Activated CD4-positive, CD25-positive, alpha-beta regulatory T cell (primary cell): ENCODE measurements at regions not wholly inside any gene's neighbourhood (a gene's known extent, or its start where the extent isn't known, plus 50 kb on each side); places are given as distances from the start of the nearest gene placed in this dataset.

Experiments used
- DNase-seq, 4 experiments: peaks; one replicate each; lab custom pipeline; 2025; lab: John Stamatoyannopoulos, UW

GRCh38 chr2:220220009-220220408, 592.6 kb downstream of the SLC4A3 start:
- DNase-seq: no peak

GRCh38 chr2:220221992-220222391, 594.6 kb downstream of the SLC4A3 start:
- DNase-seq: no peak

DNA sequence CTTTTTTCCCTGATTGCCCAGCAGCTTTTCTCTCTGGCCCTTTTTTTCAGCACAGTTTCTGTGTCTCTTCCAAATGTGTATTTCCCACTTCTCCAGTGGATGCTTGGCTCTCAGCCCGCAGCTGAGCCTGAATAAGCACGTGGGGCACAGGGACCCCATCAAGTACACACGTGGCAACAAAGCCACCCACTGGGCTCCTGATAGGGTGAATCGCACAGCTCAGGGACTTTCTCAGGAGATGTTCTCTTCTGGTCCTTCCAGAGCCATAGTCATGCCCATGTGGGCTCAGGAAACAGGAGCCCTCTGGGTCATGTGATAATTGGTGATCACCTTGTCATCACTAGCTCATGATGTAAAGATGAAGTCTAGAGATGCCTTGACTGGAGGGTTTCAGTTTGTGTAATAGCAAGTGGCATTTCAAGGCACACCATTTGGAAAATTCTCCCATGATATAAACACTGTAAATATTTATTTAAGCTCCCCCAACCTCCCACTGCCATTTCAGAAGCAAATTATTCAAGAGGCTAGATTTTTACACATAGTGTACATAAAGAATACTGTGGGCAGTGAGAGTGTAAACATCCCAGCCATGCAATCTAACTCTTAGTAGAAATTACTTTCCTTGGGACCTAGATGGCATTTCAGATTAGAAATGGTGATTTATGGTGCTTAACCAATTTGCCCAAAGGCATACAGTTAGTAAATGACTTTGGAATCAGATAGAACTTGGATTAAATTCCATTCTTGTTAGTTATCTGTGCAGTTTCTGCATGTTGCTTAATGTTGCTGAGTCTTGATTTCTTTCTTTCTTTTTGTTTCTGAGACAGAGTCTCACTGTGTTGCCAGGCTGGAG, 597.5 kb downstream of the SLC4A3 start:
- DNase-seq: no peak

GRCh38 chr2:220226076-220226475, 598.6 kb downstream of the SLC4A3 start:
- DNase-seq: no peak

- DNase-seq: no peak
Observed at GRCh38 chr2:220226546-220226945, 599.1 kb downstream of the SLC4A3 start.

- DNase-seq: no peak
Observed at GRCh38 chr2:220227266-220227920, 600.0 kb downstream of the SLC4A3 start.

GRCh38 chr2:220228310-220229006, 601.0 kb downstream of the SLC4A3 start:
- no peak for DNase-seq

DNA sequence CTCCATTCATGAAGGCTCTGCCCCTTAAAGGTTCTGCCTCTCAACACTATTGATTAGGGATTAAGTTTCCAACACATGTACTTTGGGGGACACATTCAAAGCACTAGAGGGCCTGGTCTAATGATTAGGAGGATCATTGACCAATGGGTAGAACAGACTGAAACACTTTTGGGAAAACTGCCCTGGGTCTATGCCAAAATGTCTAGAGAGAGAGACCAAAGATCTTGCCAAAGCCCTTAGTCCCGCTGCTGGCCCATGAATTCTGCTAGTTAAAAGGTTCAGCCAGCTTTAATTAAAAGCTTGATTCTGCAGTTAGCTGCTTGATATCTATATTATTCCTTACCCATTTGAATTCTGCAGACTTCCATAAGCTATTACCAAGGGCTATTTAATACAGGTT, 613.2 kb downstream of the SLC4A3 start:
- DNase-seq: no peak

DNA sequence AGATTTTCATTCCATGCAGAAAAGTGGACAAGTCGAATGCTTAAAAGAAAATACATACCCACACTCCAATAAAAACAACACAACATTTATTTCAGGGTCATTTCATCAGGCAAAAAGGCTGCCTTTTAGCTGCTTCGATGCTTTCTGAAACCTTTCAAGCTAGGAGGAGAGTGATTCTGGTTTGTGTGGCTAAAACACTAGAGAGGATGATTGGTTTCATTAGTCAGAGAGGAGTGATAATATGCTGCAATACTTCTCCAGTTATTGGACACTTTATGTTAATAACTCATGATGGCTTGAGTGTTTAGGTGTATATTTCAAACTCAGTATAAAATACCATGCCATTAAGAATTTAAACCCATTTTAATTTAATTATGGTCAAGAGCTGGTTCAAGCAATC, 614.0 kb downstream of the SLC4A3 start:
- no peak for DNase-seq

DNA sequence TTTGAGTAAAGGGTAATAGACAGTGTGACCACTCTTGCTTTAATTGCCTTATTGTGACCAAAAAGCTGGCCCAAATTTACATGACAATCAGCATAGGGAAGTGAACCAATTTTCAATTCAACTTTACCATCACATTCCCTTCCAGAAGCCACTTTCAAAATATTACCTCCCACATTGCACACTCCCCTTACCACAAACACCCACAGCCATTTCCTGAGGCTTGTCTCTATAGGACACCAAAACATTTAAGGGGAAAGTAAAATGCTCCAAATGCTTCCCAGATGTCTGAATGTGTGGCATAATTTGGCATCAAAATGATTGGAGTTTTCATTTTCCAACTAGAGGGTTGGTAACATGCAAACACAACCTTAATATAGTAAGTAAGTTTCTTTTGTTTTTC, 616.1 kb downstream of the SLC4A3 start:
- DNase-seq: no peak

- DNase-seq: no peak
Observed at GRCh38 chr2:220246386-220246785, 619.0 kb downstream of the SLC4A3 start.

GRCh38 chr2:220247588-220248350, 620.3 kb downstream of the SLC4A3 start:
- no peak for DNase-seq

- no peak for DNase-seq
Observed at GRCh38 chr2:220259662-220260061, 632.2 kb downstream of the SLC4A3 start.

DNA sequence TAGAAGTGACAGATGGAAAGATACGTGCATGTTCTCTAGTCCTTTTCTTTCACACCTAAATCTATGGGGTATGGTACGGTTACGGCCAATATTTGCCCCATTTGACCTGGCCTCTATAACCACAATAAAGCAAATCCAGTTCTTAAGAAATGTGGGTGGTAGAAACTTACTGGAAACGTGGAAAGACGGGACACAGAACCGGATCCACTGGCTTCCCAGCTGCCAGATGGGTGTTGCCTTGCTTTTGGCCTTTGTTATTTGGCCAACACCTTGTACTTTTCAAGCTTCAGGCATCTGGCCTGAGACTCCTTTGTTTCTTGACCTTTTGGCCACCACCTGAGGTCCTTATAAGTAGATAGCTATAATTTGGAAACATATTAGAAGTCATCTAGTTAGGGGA, 635.9 kb downstream of the SLC4A3 start:
- no peak for DNase-seq

DNA sequence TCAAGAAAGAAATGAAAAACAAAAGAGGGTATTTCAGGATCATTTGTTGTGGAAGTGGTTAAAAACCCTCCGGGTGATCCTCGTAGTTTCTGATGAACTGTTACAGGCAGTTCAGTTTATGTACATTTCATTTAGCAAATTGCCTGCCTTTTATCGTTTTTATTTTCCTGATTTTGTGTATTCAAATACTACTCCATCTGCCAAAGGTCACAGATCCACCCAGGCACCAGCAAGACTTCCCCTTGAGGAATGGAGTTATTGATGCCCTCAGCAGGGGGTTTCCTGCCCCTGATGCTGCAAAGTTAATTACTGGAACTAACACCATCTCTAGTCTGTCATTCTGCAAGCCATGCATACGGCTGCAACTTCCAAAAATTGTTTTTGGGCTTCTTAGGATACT, 641.9 kb downstream of the SLC4A3 start:
- no peak for DNase-seq

- DNase-seq: no peak
Observed at GRCh38 chr2:220270481-220271070, 643.1 kb downstream of the SLC4A3 start.

GRCh38 chr2:220272656-220273055, 645.2 kb downstream of the SLC4A3 start:
- DNase-seq: no peak

GRCh38 chr2:220273082-220273481, 645.7 kb downstream of the SLC4A3 start:
- no peak for DNase-seq

DNA sequence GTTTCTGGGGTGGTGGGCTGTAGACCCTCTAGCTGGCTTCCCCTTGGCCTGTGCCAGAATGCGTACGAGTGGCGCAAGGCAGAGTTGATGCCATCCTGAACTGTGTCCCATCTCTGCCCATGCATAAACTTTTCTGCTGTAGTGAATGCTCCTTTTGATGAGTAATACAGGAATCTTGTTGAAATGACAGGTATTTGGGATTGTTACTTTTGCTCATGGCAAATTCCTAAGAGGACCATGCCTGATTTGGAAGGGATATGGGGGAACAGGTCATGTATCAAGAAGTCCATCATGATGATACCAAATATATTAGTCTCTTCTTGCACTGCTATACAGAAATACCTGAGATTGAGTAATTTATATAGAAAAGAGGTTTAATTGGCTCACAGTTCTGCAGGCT, 648.0 kb downstream of the SLC4A3 start:
- no peak for DNase-seq

- no peak for DNase-seq
Observed at GRCh38 chr2:220276741-220277444, 649.5 kb downstream of the SLC4A3 start.

DNA sequence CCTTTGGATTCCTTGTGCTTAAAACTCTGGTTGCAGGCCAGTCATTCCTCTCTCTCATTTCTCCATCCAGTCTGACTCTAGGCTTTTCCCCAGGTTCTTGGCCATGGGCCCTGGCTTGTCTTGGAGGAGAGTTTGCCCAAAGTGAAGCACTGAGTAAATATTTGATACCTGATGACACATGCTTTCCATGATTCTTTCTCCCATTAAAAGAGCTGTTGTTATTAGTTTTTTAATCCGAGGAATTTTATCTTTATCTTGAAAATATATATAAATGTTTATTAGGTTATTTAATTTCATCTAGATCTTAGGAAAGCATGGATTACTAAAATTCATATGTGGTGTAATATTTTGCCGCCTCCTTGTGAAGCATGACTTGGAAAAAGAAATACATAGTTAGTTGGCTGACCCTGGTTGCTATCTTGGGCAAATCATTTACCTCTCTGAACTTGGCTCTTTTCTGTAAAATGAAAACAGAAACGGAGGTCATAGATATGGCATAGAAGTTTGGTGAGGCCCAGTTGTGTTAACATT, 650.1 kb downstream of the SLC4A3 start:
- no peak for DNase-seq
